ENCODE measurements at regions not wholly inside any gene's neighbourhood (a gene's known extent, or its start where the extent isn't known, plus 50 kb on each side); places are given as distances from the start of the nearest gene placed in this dataset.

DNA sequence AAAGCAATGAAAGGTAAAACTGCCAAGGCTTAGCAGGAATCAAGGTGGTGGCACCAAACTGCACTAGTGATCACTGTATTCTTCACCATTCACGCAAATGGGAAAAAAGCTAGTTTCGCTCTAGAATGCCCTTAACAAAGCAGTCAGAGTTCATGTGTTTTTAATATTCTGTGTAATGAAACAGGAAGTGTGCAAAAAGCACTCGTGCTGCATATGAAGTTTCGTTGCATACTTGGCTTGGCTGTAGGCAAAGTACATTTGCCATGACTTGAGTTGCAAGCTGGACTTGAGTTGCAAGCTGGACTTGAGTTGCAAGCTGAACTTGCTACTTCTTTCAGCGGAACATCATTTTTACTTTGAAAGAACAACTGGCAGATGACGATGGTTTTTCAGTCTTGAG lies 55.4 kb downstream of the FOXI1 start:
- TF ChIP-seq, protein P1, sequence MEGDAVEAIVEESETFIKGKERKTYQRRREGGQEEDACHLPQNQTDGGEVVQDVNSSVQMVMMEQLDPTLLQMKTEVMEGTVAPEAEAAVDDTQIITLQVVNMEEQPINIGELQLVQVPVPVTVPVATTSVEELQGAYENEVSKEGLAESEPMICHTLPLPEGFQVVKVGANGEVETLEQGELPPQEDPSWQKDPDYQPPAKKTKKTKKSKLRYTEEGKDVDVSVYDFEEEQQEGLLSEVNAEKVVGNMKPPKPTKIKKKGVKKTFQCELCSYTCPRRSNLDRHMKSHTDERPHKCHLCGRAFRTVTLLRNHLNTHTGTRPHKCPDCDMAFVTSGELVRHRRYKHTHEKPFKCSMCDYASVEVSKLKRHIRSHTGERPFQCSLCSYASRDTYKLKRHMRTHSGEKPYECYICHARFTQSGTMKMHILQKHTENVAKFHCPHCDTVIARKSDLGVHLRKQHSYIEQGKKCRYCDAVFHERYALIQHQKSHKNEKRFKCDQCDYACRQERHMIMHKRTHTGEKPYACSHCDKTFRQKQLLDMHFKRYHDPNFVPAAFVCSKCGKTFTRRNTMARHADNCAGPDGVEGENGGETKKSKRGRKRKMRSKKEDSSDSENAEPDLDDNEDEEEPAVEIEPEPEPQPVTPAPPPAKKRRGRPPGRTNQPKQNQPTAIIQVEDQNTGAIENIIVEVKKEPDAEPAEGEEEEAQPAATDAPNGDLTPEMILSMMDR (conservative IDR thresholded peaks at IDR 0.05 in 1 of 2, IDR thresholded peaks at IDR 0.05 in 1 of 2; ENCODE audit: extremely low read depth in 1 of 2, insufficient read depth in 1 of 2, low read depth in 1 of 2, low read length in 2 of 2): no peak
- no peak for TF ChIP-seq EZH2 (IDR thresholded peaks at IDR 0.05; ENCODE audit: borderline replicate concordance, low read length)
